GM12874 (cell line): ENCODE measurements at regions not wholly inside any gene's neighbourhood (a gene's known extent, or its start where the extent isn't known, plus 50 kb on each side); places are given as distances from the start of the nearest gene placed in this dataset.

Source experiments
- TF ChIP-seq, protein P1 (sequence below): IDR thresholded peaks from 2 replicates; pipeline ENCODE4 v1.5.1; 2011; ENCODE audit warnings: low read depth, mild to moderate bottlenecking, control low read depth, low read length, moderate library complexity; ENCODE audit not compliant: insufficient read depth

DNA sequence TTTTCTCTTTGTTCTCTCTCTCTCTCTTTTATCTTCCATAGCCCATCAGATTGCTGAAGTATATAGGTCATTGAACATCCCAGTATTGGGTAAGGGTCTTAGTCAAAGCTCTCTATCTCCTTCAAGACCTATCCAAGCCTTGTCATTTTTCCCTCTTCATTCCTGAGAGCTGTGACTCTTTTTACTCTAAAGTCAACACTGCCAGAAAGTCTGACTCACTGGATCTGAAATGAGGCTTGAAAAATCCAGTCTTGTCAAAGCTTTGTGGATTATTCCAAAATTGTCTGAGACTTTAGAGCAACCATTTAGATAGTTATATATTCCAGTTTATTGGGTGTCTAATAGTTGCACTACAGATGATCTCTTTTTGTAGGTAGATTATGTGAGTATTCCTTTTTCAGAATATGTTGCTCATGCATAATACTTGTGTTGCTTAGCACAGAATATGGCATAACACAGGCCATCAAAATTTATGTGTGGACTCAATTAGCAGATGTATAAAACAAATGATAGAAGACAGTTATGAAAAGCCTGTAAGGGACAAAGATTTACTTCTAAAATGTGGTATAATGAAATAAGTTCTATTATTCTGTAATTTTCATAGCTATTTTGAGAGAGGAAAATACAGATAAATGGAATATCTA, 389.3 kb upstream of the PCDH9 start:
- TF ChIP-seq, protein P1, sequence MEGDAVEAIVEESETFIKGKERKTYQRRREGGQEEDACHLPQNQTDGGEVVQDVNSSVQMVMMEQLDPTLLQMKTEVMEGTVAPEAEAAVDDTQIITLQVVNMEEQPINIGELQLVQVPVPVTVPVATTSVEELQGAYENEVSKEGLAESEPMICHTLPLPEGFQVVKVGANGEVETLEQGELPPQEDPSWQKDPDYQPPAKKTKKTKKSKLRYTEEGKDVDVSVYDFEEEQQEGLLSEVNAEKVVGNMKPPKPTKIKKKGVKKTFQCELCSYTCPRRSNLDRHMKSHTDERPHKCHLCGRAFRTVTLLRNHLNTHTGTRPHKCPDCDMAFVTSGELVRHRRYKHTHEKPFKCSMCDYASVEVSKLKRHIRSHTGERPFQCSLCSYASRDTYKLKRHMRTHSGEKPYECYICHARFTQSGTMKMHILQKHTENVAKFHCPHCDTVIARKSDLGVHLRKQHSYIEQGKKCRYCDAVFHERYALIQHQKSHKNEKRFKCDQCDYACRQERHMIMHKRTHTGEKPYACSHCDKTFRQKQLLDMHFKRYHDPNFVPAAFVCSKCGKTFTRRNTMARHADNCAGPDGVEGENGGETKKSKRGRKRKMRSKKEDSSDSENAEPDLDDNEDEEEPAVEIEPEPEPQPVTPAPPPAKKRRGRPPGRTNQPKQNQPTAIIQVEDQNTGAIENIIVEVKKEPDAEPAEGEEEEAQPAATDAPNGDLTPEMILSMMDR = no peak

DNA sequence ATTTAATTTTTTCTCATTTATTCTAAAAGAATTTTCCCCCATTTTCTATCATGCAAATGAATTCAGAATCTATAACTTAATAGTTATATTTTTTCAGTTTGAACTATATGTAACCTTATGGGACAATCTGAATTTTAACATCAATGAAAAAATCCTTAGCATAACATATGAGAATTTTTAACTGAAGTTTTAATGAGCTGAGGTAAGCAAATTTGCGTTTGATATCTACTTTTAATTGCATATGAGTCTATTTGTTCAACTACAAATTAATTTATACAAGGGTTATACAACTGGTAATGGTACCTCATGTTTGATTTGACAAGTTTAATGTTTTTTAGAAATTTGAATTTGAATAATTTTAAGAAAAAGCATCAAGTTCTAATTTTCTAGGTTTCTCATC, 384.4 kb upstream of the PCDH9 start:
- TF ChIP-seq, protein P1 = no peak

DNA sequence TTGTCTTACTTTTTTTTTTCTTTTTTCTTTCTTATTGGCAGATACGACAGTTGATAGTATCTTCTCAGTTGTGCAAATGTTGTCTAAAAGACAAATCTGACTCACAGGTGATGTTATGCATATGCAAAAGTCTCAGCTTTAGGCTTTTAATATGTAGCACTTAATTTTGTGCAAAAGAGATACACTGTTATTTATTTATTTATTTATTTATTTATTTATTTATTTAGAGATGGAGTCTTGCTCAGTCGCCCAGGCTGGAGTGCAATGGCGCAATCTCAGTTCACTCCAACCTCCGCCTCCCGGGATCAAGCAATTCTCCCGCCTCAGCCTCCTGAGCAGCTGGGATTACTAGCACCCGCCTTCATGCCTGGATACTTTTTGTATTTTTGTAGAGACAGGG, 383.9 kb upstream of the PCDH9 start:
- TF ChIP-seq, protein P1 = no peak

DNA sequence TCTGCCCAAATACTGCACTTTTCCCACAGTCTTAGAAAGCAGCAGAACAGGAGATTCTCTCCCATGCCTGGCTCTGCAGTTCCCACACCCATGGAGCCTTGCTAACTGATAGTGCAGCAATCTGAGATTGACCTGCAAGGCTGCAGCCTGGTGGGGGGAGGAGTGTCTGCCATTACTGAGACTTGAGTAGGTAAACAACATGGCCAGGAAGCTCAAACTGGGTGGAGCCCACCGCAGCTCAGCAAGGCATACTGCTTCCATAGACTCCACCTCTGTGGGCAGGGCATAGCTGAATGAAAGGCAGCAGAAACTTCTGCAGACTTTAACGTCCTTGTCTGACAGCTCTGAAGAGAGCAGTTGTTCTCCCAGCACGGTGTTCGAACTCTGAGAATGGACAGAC, 358.5 kb upstream of the PCDH9 start:
- TF ChIP-seq, protein P1 = no peak

DNA sequence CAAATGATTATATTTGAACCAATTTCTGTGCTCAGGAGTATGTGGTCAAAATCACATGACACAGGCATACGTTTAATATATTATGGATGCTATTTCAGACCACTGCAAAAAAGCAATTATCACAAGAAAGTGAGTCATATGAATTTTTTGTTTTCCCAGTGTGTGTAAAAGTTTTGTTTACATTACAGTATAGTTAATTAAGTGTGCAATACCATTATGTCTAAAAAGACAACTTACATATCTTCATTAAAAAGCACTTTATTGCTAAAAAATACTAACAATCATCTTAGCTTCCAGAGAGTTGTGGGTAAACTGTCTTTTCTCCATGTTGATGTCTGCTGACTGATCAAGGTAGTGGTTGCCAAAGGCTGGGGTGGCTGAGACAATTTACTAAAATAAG, 347.2 kb upstream of the PCDH9 start:
- TF ChIP-seq, protein P1 = no peak

DNA sequence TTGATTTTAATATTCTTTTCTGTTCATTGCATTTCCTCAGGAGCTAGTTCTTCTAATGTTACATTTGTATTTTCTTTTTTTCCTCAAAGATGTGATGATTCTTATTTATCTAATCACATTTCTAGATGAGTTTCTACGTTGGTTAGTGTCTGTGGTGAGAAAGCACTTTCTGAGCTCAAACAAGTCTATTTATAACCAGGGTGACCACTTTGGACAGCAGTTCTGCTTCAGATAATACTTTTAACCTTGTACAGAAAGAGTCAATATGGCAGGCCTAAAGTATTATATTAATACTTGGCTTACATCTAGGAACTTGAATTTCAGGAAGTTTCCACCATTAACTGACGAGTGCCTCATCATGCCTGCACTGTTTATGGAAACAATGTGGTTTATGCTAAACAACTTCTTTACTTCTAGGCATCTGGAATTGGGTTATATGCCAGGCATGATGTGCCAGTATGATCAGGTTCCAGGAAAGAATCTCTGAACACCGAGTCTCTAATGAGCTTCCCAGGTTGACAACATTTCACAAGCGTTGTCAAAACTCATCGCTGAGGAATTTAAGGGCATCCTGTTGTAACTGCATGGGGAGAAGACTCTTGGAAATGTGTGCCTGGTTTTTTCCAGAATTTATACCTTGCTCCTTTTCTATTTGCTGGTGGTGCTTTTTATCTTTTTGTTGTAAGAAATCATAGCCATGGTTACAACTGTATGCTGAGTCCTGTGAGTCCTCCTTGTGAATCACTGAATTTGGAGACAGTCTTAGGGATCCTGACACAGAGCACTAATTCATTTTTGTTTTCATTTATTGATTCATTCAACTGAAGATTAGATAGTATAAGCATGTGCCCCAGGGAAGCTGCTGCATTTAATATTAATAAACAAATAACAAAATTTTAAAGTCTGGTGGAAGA, 344.4 kb upstream of the PCDH9 start:
- TF ChIP-seq, protein P1 = no peak

DNA sequence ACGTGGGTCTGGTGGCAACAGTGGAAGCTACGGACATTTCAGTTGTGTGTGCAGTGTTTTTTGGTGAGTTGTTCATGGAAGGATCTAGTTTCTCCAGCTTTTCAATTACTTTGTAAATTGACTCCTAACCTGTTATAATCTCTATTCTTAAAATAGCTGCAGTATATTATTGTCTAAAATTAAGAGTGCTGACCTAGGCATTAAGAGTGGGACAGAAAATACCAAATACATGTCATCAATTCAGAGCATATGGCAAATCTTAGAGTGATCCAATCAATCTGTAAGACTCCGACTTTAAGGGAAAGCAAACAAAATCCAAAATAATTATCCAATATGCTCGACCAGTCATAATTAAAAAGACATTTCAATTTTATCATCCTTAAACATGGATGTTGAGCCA, 338.1 kb upstream of the PCDH9 start:
- TF ChIP-seq, protein P1 = no peak
